ENCODE measurements at regions not wholly inside any gene's neighbourhood (a gene's known extent, or its start where the extent isn't known, plus 50 kb on each side); places are given as distances from the start of the nearest gene placed in this dataset.

- DNase-seq, result no peak
These were observed 87.4 kb upstream of the PAPPA start for GRCh38 chr9:116066221-116066620.

GRCh38 chr9:116067566-116067965 lies 86.0 kb upstream of the PAPPA start:
- DNase-seq, result no peak

- DNase-seq, result no peak
These were observed 83.2 kb upstream of the PAPPA start for GRCh38 chr9:116070256-116070914.

- no peak for DNase-seq
These were observed 81.5 kb upstream of the PAPPA start for GRCh38 chr9:116072046-116072445.

- no peak for DNase-seq
These were observed 79.8 kb upstream of the PAPPA start for GRCh38 chr9:116073826-116074225.

GRCh38 chr9:116074658-116075057 lies 78.9 kb upstream of the PAPPA start:
- no peak for DNase-seq

- DNase-seq, result no peak
These were observed 78.4 kb upstream of the PAPPA start for GRCh38 chr9:116075191-116075590.

GRCh38 chr9:116078640-116079039 lies 75.0 kb upstream of the PAPPA start:
- DNase-seq, result no peak

GRCh38 chr9:116080561-116080960 lies 73.0 kb upstream of the PAPPA start:
- no peak for DNase-seq

GRCh38 chr9:116081435-116082115 lies 72.0 kb upstream of the PAPPA start:
- DNase-seq, result no peak

GRCh38 chr9:116083837-116084236 lies 69.8 kb upstream of the PAPPA start:
- DNase-seq, result no peak

- no peak for DNase-seq
These were observed 69.1 kb upstream of the PAPPA start for GRCh38 chr9:116084497-116084896.

GRCh38 chr9:116087246-116087645 lies 66.3 kb upstream of the PAPPA start:
- no peak for DNase-seq

- no peak for DNase-seq
These were observed 65.8 kb upstream of the PAPPA start for GRCh38 chr9:116087751-116088194.

- no peak for DNase-seq
These were observed 65.2 kb upstream of the PAPPA start for GRCh38 chr9:116088396-116088795.

- no peak for DNase-seq
These were observed 63.4 kb upstream of the PAPPA start for GRCh38 chr9:116090030-116090770.

GRCh38 chr9:116094846-116095245 lies 58.7 kb upstream of the PAPPA start:
- DNase-seq, result no peak

- no peak for DNase-seq
These were observed 58.2 kb upstream of the PAPPA start for GRCh38 chr9:116095403-116095802.

GRCh38 chr9:116096046-116096445 lies 57.5 kb upstream of the PAPPA start:
- DNase-seq, result no peak

- no peak for DNase-seq
These were observed 56.7 kb upstream of the PAPPA start for GRCh38 chr9:116096853-116097252.

- no peak for DNase-seq
These were observed 55.1 kb upstream of the PAPPA start for GRCh38 chr9:116098476-116098875.

GRCh38 chr9:116099821-116100220 lies 53.8 kb upstream of the PAPPA start:
- DNase-seq, result no peak

- DNase-seq, result no peak
These were observed 52.9 kb upstream of the PAPPA start for GRCh38 chr9:116100711-116101121.

- DNase-seq, result no peak
These were observed 52.1 kb upstream of the PAPPA start for GRCh38 chr9:116101516-116101915.
